ENCODE measurements at regions not wholly inside any gene's neighbourhood (a gene's known extent, or its start where the extent isn't known, plus 50 kb on each side); places are given as distances from the start of the nearest gene placed in this dataset.

- Histone ChIP-seq H3K23me2 (ENCODE audit: low read depth, low read length) (no peaks in the 10 kb centered on the region; the same call in 1 of the 2 replicates), H3K23ac (ENCODE audit: insufficient read length) (no peak overlapping the region), H2BK12ac (ENCODE audit: low read depth, low read length) (no peak overlapping the region), H4K5ac (ENCODE audit: insufficient read length, low read depth, low read length) (no peak overlapping the region), H2BK15ac (ENCODE audit: low read length) (no peak overlapping the region), H3K9ac (replicated peaks in 1 of 4; ENCODE audit: extremely low read depth in 1 of 4, low read depth in 3 of 4, low read length in 3 of 4) (no peak overlapping the region), H3K27ac (ENCODE audit: low read depth, low read length) (no peak overlapping the region), H4K20me1 (replicated peaks in 1 of 2; ENCODE audit: control insufficient read depth in 1 of 2, insufficient read depth in 2 of 2, low read length in 2 of 2) (no peaks in the 10 kb centered on the region), H3K18ac (ENCODE audit: extremely low read depth, low read length) (no peak overlapping the region), H2BK20ac (ENCODE audit: low read length) (no peak overlapping the region), H3K4me3 (ENCODE audit: extremely low read depth in 1 of 4, insufficient read depth in 2 of 4, low read depth in 3 of 4, low read length in 4 of 4) (no peak overlapping the region), H2BK120ac (replicated peaks; ENCODE audit: low read depth, low read length) (no peak overlapping the region), H2AK5ac (ENCODE audit: low read depth, low read length) (no peak overlapping the region), H3K56ac (replicated peaks; ENCODE audit: insufficient read length, low read depth, low read length) (no peak overlapping the region), H3K9me3 (ENCODE audit: insufficient read depth in 2 of 2, low read depth in 1 of 2, low read length in 1 of 2) (no peaks in the 10 kb centered on the region), H3K14ac (ENCODE audit: insufficient read length) (no peak overlapping the region), H3K4me2 (ENCODE audit: insufficient read depth in 1 of 2, low read depth in 2 of 2, low read length in 2 of 2) (no peak overlapping the region), H3K79me1 (ENCODE audit: low read depth, low read length) (no peaks in the 10 kb centered on the region), H3K4ac (replicated peaks; ENCODE audit: insufficient read length, low read depth, low read length) (no peak overlapping the region), H4K91ac (replicated peaks; ENCODE audit: insufficient read length, low read length) (no peak overlapping the region), H3K4me1 (replicated peaks in 1 of 4; ENCODE audit: control insufficient read depth in 3 of 4, insufficient read depth in 4 of 4, low read length in 3 of 4) (peaks cover 0 to 2% (median 0%) of the 10 kb centered on the region in 4 experiments; a peak in 1 of 7 replicates), H3K36me3 (ENCODE audit: control insufficient read depth in 2 of 4, insufficient read depth in 4 of 4, low read length in 3 of 4) (no peaks in the 10 kb centered on the region), H2BK5ac (ENCODE audit: low read depth, low read length) (no peak overlapping the region), H4K8ac (ENCODE audit: extremely low read depth, insufficient read depth, low read length) (no peak overlapping the region), H2AFZ (ENCODE audit: low read length) (no peak overlapping the region), H3K79me2 (ENCODE audit: control insufficient read depth in 1 of 2, insufficient read depth in 2 of 2, low read length in 2 of 2) (no peaks in the 10 kb centered on the region), H3K27me3 (replicated peaks in 1 of 4; ENCODE audit: control insufficient read depth in 3 of 4, extremely low read depth in 1 of 4, insufficient read depth in 3 of 4, low read length in 3 of 4) (no peaks in the 10 kb centered on the region)
- ChIA-PET POLR2A (ENCODE audit: partially characterized antibody) (no interaction called here), CTCF (ENCODE audit: partially characterized antibody) (no interaction called here)
- DNase-seq (ENCODE audit: low read depth in 1 of 2, low spot score in 2 of 2) (no peak), FAIRE-seq (no peak)
- TF ChIP-seq EZH2 (IDR thresholded peaks at IDR 0.05; ENCODE audit: low read depth, low read length, severe bottlenecking) (no peak), SP1 (IDR thresholded peaks at IDR 0.05; ENCODE audit: low read depth, low read length) (no peak), HDAC2 (IDR thresholded peaks at IDR 0.05; ENCODE audit: borderline replicate concordance in 1 of 2, low read depth in 2 of 2, low read length in 2 of 2) (no peak), TEAD4 (IDR thresholded peaks at IDR 0.05; ENCODE audit: low read depth, low read length) (no peak), BRCA1 (IDR thresholded peaks at IDR 0.05; ENCODE audit: low read depth, low read length) (no peak), BACH1 (IDR thresholded peaks at IDR 0.05; ENCODE audit: low read length) (no peak), SAP30 (IDR thresholded peaks at IDR 0.05; ENCODE audit: insufficient read depth, insufficient replicate concordance, low read length) (no peak), NRF1 (IDR thresholded peaks at IDR 0.05; ENCODE audit: low read depth, low read length) (no peak), GABPA (IDR thresholded peaks at IDR 0.05; ENCODE audit: borderline replicate concordance, insufficient read depth, low read length) (no peak), TAF1 (IDR thresholded peaks at IDR 0.05; ENCODE audit: low read depth, low read length) (no peak), CTBP2 (IDR thresholded peaks at IDR 0.05; ENCODE audit: borderline replicate concordance, insufficient read depth, insufficient read length, low read length) (no peak), SUZ12 (IDR thresholded peaks at IDR 0.05; ENCODE audit: low read length) (no peak), TCF12 (IDR thresholded peaks at IDR 0.05; ENCODE audit: low read depth, low read length) (no peak)
- WGBS, 2 experiments (ENCODE audit: extremely low coverage in 1 of 2, insufficient coverage in 1 of 2, insufficient read length in 1 of 2, insufficient replicate concordance in 2 of 2, low coverage in 1 of 2, low lambda C conversion rate in 2 of 2, missing lambda C conversion rate in 1 of 2): 89% methylated on average over 4 of the region's 4 CpGs; no CpG with 5 or more reads in 1 of the 2 experiments
Measured at GRCh38 chr16:74090871-74091270, 205.7 kb upstream of the PSMD7 start.

All from H1 (cell line).